Calu3 (cell line): ENCODE measurements at regions not wholly inside any gene's neighbourhood (a gene's known extent, or its start where the extent isn't known, plus 50 kb on each side); places are given as distances from the start of the nearest gene placed in this dataset.

Experiments used
- BruUV-seq: library from RNA; stranded (reverse); fragments of 400-500 nt; replicated peaks from 2 replicates; lab custom pipeline; 2021; lab: Mats Ljungman, UMichigan
- CTCF ChIA-PET: fragments of 300-600 bp; sonication (Branson Sonifier 250); formaldehyde crosslinking; loops from one replicate; lab custom pipeline; 2022; ENCODE audit warnings: antibody characterized with exemption; lab: Charles Lee
- DNase-seq: peaks from one replicate; pipeline ENCODE4 v3.0.0; 2022
- H3K27ac Mint-ChIP-seq: one replicate; pipeline ENCODE4 v1.8.0; 2022; ENCODE audit warnings: mixed read lengths; ENCODE audit not compliant: unreplicated experiment
- H3K27me3 Mint-ChIP-seq: one replicate; pipeline ENCODE4 v1.8.0; 2022; ENCODE audit warnings: mixed read lengths; ENCODE audit not compliant: unreplicated experiment
- H3K36me3 Mint-ChIP-seq: one replicate; pipeline ENCODE4 v1.8.0; 2022; ENCODE audit warnings: mild to moderate bottlenecking, moderate library complexity, mixed read lengths; ENCODE audit not compliant: insufficient read depth, unreplicated experiment
- H3K4me1 Mint-ChIP-seq: one replicate; pipeline ENCODE4 v1.8.0; 2022; ENCODE audit warnings: mild to moderate bottlenecking, low read depth, mixed read lengths; ENCODE audit not compliant: unreplicated experiment
- H3K4me3 Mint-ChIP-seq: one replicate; pipeline ENCODE4 v1.8.0; 2022; ENCODE audit warnings: mild to moderate bottlenecking, low read depth, moderate library complexity, mixed read lengths; ENCODE audit not compliant: unreplicated experiment
- H3K9me3 Mint-ChIP-seq: one replicate; pipeline ENCODE4 v1.8.0; 2022; ENCODE audit warnings: low read depth, mixed read lengths; ENCODE audit not compliant: unreplicated experiment
- intact Hi-C: fragments of 100-400 bp; cut with micrococcal nuclease; formaldehyde crosslinking; loops from one replicate; pipeline ENCODE4 v1.10.0; 2022; ENCODE audit not compliant: unreplicated experiment
- TF ChIP-seq, protein P1 (sequence below): fragments of 200-600 bp; IDR thresholded peaks from one replicate; pipeline ENCODE4 v1.8.0; 2022; ENCODE audit warnings: antibody characterized with exemption; ENCODE audit not compliant: unreplicated experiment

DNA sequence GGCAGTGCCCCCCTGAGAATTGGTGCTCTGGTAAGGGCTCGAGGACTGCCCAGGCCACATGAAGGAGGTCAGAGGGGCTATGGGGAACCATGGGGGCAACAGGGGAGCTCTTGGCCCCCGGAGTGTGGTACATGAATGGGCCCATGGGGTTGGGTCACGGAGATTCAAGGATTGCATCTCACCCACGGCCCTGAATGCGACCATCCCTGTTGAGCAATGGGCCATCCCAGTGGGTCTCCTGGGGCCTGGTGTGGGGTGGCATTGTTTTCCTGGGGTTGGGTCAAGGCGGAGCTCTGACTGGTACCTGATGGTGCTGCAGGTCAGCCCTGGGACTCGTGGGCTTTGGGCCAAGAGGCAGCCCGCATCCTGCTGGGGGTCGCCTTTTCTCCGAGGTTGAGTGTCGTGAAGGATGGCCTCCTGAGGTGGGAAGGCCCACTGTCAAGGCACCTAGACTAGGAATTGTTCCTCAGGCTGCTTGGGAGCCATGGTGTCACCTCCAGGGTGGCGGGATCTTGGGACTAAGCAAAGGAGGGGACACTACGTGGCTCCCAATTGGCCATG, 198.3 kb downstream of the UBE3A start:
- H3K4me1 Mint-ChIP-seq: no peaks in the 10 kb centered on the region
- H3K36me3 Mint-ChIP-seq: no peaks in the 10 kb centered on the region
- no peak overlapping the region for H3K27ac Mint-ChIP-seq
- DNase-seq: no peak
- intact Hi-C loops: no loop called here
- no TSS peak for BruUV-seq
- CTCF ChIA-PET: no interaction called here
- H3K27me3 Mint-ChIP-seq: no peaks in the 10 kb centered on the region
- no peaks in the 10 kb centered on the region for H3K9me3 Mint-ChIP-seq
- H3K4me3 Mint-ChIP-seq: no peak overlapping the region
- TF ChIP-seq, protein P1, sequence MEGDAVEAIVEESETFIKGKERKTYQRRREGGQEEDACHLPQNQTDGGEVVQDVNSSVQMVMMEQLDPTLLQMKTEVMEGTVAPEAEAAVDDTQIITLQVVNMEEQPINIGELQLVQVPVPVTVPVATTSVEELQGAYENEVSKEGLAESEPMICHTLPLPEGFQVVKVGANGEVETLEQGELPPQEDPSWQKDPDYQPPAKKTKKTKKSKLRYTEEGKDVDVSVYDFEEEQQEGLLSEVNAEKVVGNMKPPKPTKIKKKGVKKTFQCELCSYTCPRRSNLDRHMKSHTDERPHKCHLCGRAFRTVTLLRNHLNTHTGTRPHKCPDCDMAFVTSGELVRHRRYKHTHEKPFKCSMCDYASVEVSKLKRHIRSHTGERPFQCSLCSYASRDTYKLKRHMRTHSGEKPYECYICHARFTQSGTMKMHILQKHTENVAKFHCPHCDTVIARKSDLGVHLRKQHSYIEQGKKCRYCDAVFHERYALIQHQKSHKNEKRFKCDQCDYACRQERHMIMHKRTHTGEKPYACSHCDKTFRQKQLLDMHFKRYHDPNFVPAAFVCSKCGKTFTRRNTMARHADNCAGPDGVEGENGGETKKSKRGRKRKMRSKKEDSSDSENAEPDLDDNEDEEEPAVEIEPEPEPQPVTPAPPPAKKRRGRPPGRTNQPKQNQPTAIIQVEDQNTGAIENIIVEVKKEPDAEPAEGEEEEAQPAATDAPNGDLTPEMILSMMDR: no peak

DNA sequence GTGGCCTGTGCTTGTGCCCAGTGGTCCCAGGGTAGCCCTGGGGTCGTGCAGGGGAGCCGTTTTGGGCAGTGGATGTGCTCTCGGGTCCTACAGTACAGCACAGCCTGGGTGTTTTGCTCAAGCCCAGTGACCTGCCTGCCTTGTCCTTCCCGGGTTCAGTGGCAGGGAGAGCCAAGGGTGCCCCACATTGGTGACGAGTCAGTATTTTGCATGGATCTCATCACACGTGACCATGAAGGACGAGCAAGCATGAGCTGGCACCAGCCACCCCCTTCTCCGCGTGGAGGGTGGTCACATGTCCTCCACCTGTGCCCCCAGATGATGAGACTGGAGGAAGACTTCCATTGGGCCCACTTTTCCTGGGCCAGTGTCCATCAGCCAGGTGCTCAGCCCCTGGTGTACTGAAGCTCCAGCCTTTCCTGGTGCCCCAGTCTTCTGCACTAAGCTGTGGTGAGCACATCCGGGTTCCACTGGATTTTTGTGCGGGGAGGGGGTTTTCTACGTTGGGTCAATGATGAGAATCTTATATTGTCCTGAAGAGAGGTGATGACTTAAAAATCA, 197.5 kb downstream of the UBE3A start:
- intact Hi-C loops: no loop called here
- CTCF ChIA-PET: no interaction called here
- H3K4me3 Mint-ChIP-seq: no peak overlapping the region
- H3K36me3 Mint-ChIP-seq: no peaks in the 10 kb centered on the region
- TF ChIP-seq, protein P1: no peak
- no peaks in the 10 kb centered on the region for H3K9me3 Mint-ChIP-seq
- no peaks in the 10 kb centered on the region for H3K27me3 Mint-ChIP-seq
- H3K27ac Mint-ChIP-seq: no peak overlapping the region
- DNase-seq: no peak
- H3K4me1 Mint-ChIP-seq: no peaks in the 10 kb centered on the region
- BruUV-seq: no TSS peak

DNA sequence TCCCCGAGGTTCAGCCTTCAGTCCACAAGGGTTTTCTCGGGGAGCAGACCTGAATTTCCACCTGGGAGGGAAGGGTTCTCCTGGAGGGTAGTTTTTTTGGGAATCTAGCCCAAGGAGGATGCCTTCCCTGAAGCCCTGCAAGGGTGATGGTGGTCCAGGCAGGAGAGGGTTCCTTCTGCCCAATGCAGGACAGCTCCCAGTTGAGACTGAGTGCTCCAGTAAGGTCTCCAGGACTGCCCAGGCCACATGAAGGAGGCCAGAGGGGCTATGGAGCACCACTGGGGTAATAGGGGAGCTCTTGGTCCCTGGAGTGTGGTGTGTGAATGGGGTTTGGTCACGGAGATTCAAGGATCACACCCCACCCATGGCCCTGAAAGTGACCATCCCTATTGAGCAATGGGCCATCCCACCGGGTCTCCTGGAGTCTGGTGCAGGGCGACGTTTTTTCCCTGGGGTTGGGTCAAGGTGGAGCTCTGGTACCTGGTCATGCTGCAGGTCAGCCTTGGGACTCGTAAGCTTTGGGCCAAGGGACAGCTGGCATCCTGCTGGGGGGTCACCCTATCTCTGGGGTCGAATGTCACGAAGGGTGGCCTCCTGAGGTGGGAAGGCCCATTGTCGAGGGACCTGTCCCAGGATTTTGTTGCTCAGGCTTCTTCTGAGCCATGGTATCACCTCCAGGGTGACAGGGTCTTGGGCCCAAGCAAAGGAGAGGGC, 196.5 kb downstream of the UBE3A start:
- BruUV-seq: no TSS peak
- Mint-ChIP-seq H3K27ac (no peak overlapping the region), H3K4me3 (no peak overlapping the region), H3K9me3 (no peaks in the 10 kb centered on the region), H3K4me1 (no peaks in the 10 kb centered on the region), H3K36me3 (no peaks in the 10 kb centered on the region), H3K27me3 (no peaks in the 10 kb centered on the region)
- CTCF ChIA-PET: no interaction called here
- no peak for DNase-seq
- TF ChIP-seq, protein P1: no peak
- intact Hi-C loops: no loop called here

DNA sequence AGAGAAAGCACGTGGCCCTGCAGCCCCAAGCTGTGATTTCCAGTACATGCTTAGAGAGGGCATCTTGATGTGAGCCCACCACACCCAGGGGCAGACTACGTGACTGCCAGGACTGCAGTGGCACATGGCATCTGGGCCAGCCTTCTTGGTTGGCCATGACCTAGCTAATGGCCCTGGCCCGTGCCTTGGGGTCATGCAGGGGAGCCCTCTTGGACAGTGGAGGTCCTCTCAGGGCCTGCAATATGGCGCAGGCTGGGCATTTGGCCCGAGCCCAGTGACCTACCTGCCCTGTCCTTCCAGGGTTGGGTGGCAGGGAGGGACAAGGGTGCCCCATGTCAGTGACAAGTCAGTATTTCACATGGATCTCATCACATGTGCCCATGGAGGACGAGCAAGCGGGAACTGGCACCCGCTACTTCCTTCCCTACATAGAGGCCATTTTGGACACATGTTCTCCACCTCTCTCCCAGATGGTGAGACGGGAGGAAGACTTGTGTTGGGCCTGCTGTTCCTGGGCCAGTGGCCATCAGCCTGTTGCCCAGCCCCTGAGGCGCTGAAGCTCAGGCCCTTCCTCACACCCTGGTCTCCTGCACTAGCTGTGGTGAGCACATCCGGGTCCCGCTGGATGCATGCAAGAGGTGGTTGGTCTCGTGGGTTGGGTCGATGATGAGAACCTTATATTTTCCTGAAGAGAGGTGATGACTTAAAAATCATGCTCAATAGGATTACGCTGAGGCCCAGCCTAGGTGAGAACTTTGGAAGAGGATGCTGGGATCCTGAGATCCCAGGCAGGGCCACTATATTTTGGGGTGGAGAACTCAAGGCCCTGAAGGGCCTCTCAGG, 195.6 kb downstream of the UBE3A start:
- BruUV-seq: no TSS peak
- Mint-ChIP-seq H3K9me3 (no peaks in the 10 kb centered on the region), H3K4me3 (no peak overlapping the region), H3K4me1 (no peaks in the 10 kb centered on the region), H3K27me3 (no peaks in the 10 kb centered on the region), H3K27ac (no peak overlapping the region), H3K36me3 (no peaks in the 10 kb centered on the region)
- CTCF ChIA-PET: no interaction called here
- DNase-seq: no peak
- intact Hi-C loops: no loop called here
- TF ChIP-seq, protein P1: no peak
